Head of caudate nucleus (tissue), 42 donors: ENCODE measurements at regions not wholly inside any gene's neighbourhood (a gene's known extent, or its start where the extent isn't known, plus 50 kb on each side); places are given as distances from the start of the nearest gene placed in this dataset.

Experiments used
- DNase-seq, 42 donors: peaks; one replicate each; pipeline versions ENCODE4 v3.0.0 to v3.0.0-alpha.2; 2020 to 2021; ENCODE audit warnings: mixed read lengths in 7 of 42
- intact Hi-C: fragments of 100-400 bp; cut with DNase I; formaldehyde crosslinking; loops from one replicate; pipeline ENCODE4 v1.15.0; 2022

DNA sequence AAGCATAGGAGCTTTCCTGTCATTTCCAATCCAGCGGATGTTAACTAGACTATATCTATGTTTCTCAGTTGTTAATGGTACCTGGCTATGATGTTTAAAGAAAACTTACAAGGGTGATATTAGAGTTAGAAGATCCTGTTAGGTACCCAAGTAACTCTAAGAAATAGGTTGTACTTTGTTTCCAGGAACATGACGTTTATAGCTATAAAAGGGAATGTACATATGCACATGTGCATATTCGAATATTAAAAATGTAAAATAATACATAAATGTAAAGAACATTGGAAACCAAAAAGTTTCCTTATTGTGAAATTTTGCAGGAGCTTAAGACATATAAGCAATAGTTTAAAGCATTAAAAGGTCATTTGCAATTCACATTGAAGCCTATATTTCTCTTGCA, 247.7 kb upstream of the EDIL3 start:
- DNase-seq, result no peak
- intact Hi-C loops, result no loop called here

DNA sequence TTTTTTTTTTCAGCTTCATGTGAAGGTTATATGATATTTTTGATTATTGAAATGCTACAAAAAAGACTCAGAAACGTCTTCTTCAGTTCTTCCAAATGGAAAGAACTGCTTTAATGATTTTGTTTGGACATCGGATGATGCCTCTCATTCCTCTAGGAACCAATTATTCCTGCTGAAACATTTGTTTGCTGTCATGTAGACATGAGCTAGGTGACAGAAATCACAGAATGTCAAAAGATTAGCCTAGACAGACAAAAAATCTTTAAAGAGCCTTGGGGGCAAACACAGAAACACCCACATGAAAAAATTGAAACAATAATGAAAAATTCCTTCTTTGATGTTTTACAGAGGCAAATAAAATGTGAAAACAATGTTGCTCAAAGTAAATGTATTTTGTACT, 244.2 kb upstream of the EDIL3 start:
- intact Hi-C loops, result no loop called here
- no peak for DNase-seq

DNA sequence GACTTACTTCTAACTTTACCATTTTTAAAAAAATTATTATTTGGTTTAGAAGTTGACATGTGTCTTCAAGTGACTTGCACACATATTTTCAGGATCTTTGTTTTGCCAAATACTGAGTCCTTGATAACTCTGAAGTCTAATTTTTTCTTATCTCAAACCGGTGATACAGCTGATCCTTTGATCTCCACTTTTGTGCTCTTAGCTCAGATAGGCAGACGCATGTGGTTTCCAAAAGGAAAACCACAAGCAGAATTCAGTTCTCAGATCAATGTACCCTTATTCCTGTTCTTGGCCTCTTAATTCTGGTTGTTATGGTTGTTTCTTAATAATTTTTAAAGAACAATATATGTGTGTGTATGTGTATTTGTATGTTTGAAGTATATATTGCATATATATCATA, 238.3 kb upstream of the EDIL3 start:
- intact Hi-C loops, result no loop called here

DNA sequence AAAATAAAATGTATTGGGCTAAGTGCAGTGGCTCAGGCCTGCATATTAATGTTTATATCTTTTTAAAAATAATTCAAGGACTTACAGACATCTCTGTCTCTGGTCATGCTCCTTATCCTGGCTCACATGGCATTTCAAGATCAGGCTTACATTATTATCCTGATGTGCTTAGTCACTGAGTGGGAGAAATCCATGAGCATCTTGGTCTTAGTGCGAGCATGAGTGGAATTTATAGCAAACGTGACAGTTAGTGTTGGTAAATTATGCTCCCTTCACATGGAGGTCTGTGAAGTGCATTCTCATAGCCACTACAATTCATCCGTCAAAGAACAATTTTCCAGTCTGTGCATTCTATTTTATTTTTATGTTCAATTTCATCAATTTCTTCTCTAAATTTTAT, 237.8 kb upstream of the EDIL3 start:
- no peak for DNase-seq
- intact Hi-C loops, result no loop called here

More for the DNA sequence above, 238.3 kb upstream of the EDIL3 start:
- DNase-seq, result no peak

DNA sequence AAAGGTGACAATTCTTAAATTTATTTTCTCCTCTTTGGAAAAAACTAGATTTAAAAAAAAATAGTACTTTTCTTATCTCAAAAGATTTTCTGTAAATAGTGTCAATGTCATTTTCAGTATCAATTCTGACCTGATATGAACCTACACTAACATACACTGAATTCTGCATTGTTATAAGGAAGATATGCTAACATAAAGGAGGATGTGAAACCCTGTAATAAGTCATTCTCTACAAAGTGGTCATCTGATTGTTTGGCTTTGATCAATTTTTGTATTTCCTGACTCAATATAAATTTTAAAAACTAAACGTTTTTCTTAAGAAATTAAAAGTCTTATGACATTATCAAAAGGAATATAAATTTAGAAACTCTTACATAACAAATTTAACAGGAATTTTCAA, 233.6 kb upstream of the EDIL3 start:
- no peak for DNase-seq
- intact Hi-C loops, result no loop called here

DNA sequence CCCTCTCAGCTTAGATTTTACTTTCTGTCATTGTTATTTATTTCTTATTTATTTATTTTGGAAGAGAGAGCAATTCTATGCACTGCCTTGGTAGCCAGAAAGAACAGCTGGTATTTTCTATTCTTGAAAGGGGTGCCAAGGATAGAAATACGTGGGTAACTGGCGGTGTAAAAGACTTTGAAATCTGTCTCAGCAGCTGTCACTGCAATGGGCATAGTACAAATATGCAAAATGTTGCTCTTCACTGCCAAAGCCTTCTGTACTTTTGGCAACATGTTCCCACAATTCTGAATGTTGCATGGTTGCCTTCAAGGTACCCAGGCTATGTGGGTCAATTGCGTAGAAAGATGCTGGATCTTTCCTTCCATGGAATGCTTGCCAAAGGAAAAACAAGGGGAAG, 230.2 kb upstream of the EDIL3 start:
- intact Hi-C loops, result no loop called here
- DNase-seq, result no peak

DNA sequence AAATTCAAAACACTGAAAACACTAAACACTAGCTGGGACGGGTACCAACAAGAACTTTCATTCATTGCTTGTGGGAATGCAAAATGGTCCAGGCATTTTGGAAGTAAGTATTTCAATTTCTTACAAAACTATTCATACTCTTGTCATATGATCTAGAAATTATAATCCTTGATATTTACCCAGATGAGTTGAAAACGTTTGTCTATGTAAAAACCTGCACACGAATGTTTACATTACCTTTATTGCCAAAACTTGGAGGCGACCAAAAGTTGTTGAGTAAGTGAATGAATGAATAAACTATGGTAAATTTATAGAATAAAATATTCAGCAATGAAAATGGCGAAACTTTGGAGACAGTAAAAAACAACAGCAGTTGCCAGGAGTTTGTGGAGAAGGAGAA, 222.1 kb upstream of the EDIL3 start:
- DNase-seq, result no peak
- intact Hi-C loops, result no loop called here

DNA sequence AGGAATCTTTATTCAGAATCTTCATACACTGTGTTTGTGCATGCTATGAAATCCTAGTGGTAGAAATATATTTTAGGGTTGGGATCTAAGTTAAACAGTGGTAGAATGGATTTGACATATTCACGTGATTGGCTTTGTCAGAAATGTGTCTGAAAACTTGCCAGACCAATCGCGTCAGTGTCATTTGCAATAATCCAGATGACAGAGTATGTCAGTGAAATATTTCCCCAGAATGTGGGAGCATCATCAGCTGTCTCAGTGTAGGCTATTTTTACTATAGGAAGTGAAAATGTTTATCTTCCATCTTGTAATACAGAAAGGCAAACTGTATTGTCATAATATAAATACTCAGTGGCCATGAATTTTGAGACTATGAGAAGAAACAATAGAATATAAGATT, 220.6 kb upstream of the EDIL3 start:
- no peak for DNase-seq

DNA sequence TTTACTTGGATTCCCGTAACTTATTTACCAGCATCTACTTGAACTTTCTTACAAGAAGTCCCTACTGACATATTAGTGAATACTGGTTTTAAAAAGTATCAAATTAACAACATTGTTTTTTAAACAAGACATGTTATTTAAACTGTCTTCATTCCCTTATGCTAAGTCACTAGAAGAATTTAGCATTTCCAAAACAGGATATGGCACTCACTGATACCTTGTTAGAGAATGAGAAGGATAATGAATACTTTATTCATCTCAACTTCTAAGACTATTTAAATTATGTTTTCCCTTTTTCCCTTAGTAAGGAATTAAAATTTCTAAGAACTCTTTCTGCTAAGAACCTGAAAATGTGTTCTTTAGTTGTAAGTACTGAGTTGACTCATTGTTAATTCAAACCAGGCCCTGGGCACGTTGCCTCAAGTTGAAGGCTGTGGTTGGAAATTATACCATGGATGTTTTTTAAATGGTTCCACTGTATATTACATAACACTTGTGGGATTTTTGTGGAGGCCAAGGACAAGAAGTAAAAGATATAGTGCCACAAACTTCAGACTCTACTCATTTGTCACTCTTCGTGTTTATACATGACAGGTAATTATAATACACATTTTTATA, 219.0 kb upstream of the EDIL3 start:
- no peak for DNase-seq
- intact Hi-C loops, result no loop called here

More for the DNA sequence above, 220.6 kb upstream of the EDIL3 start:
- intact Hi-C loops, result no loop called here

DNA sequence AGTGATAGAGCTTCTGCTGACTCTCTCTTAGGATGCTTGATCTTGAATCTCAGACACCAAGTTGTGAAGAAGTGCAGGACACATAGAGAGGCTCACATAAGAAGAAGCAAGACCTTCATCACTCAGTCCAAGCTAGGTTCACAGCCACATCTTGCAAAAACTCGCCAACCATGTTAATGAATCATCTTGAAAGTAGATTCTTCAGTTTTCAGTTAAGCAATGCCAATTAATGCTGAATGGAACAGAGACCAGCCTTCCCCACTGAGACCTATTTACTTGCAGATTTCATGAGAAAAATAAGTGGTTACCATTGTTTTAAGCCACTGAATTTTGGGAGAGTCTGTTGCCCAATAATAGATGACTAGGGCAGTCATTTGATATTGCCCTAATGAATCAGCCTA, 217.7 kb upstream of the EDIL3 start:
- intact Hi-C loops, result no loop called here
- DNase-seq, result no peak

DNA sequence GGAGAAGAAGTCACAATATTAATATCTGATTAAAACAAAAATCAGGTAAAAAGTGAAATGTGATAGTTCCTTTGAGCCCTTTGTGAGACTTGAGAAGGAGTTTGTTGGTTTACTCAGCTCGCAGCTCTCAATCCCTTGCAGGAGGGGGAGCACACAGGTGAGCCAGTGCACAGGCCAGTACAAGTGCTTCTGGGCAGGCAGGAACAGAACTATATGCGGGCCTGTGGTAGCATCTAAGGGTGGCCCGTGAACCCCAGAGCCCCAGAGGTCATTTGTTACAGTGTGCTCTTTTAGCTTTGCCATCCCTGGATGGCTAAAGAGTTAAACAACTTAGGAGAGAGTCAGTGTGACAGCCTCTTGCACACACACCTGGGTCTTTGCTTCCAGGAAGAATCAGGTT, 215.3 kb upstream of the EDIL3 start:
- no peak for DNase-seq
- intact Hi-C loops, result no loop called here

DNA sequence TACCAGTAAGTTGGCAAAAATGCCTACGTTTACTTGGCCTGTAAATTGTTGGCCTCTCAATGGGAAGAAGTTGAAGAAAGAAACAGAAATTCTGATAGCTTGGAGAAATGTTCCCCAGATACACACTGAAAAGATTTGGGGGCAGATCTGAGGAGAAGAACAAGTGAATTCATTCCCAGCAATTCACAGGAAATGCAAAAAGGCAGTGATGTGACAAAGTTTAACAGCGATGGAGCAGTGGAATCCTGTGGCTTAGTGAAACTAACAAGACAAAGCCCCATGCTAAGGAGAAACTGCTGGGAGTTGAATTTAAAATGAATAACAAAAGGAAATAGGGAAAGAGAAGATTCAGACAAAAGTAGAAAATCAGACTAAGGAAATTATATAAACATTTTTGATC, 213.2 kb upstream of the EDIL3 start:
- DNase-seq, result no peak
- intact Hi-C loops, result no loop called here

DNA sequence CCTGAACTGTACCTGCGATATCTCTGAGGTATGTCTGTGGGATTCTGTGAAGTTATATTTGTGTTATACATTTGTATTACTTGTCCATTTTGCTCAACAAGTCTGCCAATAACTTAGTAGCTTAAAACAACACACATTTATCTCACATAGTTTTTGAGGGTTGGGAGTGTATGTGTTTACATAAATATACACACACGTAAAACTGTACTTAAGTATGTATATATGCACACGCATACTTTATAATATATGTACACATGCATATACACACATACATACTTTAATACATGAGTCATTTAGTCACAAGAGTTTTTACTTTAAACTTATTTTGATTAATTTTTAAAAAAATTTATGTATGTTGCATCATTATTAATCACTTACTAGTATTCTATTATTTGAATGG, 205.9 kb upstream of the EDIL3 start:
- intact Hi-C loops, result no loop called here
- DNase-seq, result no peak

DNA sequence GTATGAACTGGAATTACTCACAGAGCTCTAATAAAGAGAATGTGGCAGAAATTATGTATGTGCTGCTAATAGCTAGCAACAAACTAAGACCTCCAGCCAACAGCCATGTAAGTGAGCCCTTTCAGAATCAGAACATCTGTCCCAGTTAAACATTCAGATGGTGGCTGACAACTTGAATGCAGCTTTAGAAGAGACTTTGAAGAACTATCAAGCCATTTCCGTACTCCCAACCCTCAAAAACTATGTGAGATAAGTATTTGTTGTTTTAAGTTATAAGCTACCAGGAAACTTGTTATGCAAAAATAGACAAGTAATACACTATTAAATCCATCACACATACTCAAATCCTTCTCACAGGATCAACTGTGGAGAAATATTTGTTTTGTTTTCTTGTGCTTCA, 205.2 kb upstream of the EDIL3 start:
- intact Hi-C loops, result no loop called here
- DNase-seq, result no peak

DNA sequence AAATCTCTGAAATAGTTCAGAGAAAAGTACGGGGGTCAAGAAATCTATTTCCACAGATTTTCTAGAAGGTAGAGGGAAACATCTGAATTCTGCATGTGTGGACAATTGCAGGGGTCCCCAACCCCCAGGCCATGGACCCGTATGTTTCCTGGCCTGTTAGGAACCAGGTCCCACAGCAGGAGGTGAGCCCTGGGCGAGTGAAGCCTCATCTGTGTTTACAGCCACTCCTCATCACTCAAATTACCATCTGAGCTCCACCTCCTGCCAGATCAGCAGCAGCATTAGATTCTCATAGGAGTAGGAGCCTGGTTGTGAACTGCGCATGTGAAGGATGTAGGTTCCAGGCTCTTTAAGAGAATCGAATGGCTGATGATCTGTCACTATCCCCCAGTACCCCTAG, 200.5 kb upstream of the EDIL3 start:
- no peak for DNase-seq
- intact Hi-C loops, result no loop called here

DNA sequence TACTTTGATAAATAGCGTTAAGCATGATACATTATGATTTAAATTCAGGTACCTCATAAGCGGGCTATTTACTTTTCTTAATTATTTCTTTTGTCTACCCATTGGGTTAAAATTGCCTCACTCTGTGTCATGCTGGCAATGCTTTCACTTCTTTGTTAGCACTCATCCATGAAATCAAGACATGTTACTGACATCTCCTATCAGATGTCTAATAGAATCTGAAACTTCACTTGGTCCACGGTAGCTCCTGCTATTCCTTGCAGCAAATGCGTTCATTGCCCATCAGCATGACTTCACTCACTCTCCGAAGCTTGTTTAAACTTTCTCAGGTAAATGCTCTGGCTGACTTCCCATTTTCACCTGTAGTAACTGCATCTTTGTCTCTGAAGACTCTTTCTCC, 193.5 kb upstream of the EDIL3 start:
- intact Hi-C loops, result no loop called here

DNA sequence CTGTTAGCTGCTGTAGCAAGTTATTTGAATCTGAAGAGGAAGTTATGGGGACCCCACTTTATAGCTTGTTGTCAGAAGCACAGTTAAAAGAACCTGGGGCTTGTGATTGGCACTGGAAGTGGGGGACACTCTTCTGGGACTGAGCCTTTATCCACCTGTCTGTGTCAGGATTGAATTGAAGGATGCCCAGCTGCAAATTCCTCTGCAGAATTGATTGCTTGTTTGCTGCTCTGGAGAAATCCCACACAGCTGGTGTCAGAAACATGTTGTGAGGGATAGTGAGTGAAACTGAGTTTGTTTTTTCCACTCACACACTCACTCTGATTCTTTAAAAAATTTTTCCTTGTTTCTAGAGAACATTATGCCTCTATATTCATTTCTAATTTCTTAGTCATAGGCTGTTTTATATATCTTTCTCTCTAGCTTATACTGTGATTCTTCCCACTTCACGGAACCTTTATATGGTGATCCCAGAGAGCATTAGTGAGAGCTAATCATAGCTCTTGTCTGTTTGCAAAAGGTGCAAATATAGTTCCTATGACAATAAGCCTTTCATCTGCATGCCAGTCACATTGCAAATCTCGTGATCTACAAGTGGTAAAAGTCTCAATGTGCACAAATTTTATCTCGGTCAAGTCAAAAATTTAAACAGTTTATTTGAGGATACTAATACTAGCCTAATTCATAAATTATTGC, 188.5 kb upstream of the EDIL3 start:
- intact Hi-C loops, result no loop called here
- DNase-seq, result peak in 13 of 42 donors; percentile 12 to 64 (median 41)

More for the DNA sequence above, 193.5 kb upstream of the EDIL3 start:
- no peak for DNase-seq

DNA sequence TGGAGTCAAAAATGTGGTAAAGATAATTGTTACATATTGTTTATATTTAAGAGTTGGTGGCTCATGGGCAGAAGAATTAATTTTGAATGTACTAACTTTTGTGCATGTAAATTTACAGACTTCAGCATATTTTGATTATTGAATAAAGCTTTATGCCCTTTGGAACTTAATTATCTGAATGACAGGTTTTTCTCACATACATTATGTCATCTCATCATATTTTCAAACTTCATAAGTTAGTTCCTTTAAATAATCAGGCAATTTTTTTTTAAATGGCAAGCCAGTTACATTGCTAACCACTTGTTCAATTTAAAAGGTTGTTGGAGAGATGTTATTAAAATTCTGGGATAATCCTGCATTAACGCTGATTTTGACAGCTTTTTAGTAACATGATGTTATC, 184.6 kb upstream of the EDIL3 start:
- no peak for DNase-seq

DNA sequence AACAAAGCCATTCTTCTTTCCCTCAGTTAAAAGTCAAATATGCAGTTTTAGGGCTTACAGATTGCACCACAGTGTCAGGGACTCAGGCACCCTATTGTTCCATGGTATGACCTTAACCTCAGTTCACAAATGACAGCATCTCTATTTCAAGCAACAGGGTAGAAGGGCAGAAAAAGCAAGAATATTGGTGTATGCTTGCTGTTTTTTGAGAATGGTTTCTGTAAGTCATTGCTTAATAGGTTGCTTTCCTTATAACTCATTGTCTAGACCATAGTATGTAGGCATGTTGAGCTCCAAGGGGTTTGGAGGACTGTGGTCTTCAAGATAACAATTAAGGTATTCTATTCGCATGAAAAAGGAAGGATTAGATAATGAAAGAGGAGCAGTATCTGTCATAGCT, 183.5 kb upstream of the EDIL3 start:
- peak in 3 of 42 donors; percentile 14 to 65 (median 63) for DNase-seq
- intact Hi-C loops, result loop anchor here (5.0 kb wide), 1 partner anchor 171 kb away; no protein-coding TSS in a partner anchor

More for the DNA sequence above, 184.6 kb upstream of the EDIL3 start:
- intact Hi-C loops, result loop anchor here (5.0 kb wide), 1 partner anchor 172 kb away; no protein-coding TSS in a partner anchor

DNA sequence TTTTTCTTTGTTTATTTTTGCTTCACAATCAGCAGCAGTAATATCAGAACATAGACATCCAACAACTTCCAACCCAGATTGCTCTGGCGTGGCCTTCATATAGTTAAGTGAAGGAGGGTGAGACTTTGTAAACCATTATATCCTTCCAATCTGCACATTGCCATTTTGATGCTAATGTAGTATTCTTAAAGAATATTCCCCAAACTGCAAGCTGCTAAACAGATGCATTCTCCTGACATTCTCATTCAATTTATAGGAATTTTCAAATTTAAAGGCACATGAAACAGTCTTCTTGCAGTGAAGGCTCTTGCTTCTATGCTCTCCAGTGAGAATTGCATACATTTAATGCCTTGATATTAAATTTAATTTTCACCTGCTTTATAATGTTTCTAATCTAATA, 181.2 kb upstream of the EDIL3 start:
- no peak for DNase-seq
- intact Hi-C loops, result loop anchor here (5.0 kb wide), 1 partner anchor 169 kb away; no protein-coding TSS in a partner anchor
